GM23248 (cell line): ENCODE measurements at regions not wholly inside any gene's neighbourhood (a gene's known extent, or its start where the extent isn't known, plus 50 kb on each side); places are given as distances from the start of the nearest gene placed in this dataset.
A peak's percentile ranks its signal among the peaks of the same experiment; 100 is the strongest.

Experiments
- DNase-seq: peaks from one replicate; pipeline ENCODE4 v3.0.0-alpha.2; 2015
- H2AFZ ChIP-seq: fragments of 200-600 bp; sonication (generic); 2 replicates; pipeline ENCODE4 v1.6.1; 2016; ENCODE audit warnings: antibody characterized with exemption
- H3F3A ChIP-seq: fragments of 200-600 bp; sonication (generic); 2 replicates; pipeline ENCODE4 v1.6.1; 2016; ENCODE audit warnings: mild to moderate bottlenecking, antibody characterized with exemption, mixed run types; ENCODE audit not compliant: insufficient read depth
- H3K27ac ChIP-seq: fragments of 200-600 bp; sonication (generic); 2 replicates; pipeline ENCODE4 v1.5.1; 2016; ENCODE audit warnings: mild to moderate bottlenecking
- H3K27me3 ChIP-seq: fragments of 200-600 bp; sonication (generic); replicated peaks from 2 replicates; pipeline ENCODE4 v1.6.1; 2016; ENCODE audit warnings: mild to moderate bottlenecking; ENCODE audit not compliant: insufficient read depth
- H3K36me3 ChIP-seq: fragments of 200-600 bp; sonication (generic); 2 replicates; pipeline ENCODE4 v1.6.1; 2016; ENCODE audit warnings: low read depth, mild to moderate bottlenecking
- H3K4me1 ChIP-seq: fragments of 200-600 bp; sonication (generic); 2 replicates; pipeline ENCODE4 v1.6.1; 2016; ENCODE audit warnings: mild to moderate bottlenecking; ENCODE audit not compliant: insufficient read depth
- H3K4me2 ChIP-seq: fragments of 200-600 bp; sonication (generic); one replicate; pipeline ENCODE4 v1.6.1; 2016; ENCODE audit warnings: mild to moderate bottlenecking; ENCODE audit not compliant: unreplicated experiment
- H3K4me3 ChIP-seq: fragments of 200-600 bp; sonication (generic); 2 replicates; pipeline ENCODE4 v1.5.1; 2016; ENCODE audit warnings: mild to moderate bottlenecking
- H3K79me2 ChIP-seq: fragments of 200-600 bp; sonication (generic); 2 replicates; pipeline ENCODE4 v1.6.1; 2016; ENCODE audit warnings: mild to moderate bottlenecking; ENCODE audit not compliant: insufficient read depth
- H3K9ac ChIP-seq: fragments of 200-600 bp; sonication (generic); 2 replicates; pipeline ENCODE4 v1.6.1; 2016; ENCODE audit warnings: mild to moderate bottlenecking
- H3K9me2 ChIP-seq: fragments of 200-600 bp; sonication (generic); 2 replicates; pipeline ENCODE4 v1.6.1; 2016; ENCODE audit warnings: mixed run types, mild to moderate bottlenecking, moderate library complexity; ENCODE audit not compliant: insufficient read depth
- H3K9me3 ChIP-seq: fragments of 200-600 bp; sonication (generic); one replicate; pipeline ENCODE4 v1.6.1; 2017; ENCODE audit warnings: low read depth
- H4K20me1 ChIP-seq: fragments of 200-600 bp; sonication (generic); 2 replicates; pipeline ENCODE4 v1.6.0; 2016; ENCODE audit not compliant: insufficient read depth
- EZH2 ChIP-seq: fragments of 200-600 bp; sonication (generic); IDR thresholded peaks from 2 replicates; pipeline ENCODE4 v1.6.1; 2018; ENCODE audit warnings: antibody characterized with exemption, mild to moderate bottlenecking; ENCODE audit not compliant: insufficient read depth, poor library complexity, severe bottlenecking
- EZH2phosphoT487 ChIP-seq: fragments of 200-600 bp; sonication (generic); IDR thresholded peaks from 2 replicates; pipeline ENCODE4 v1.6.1; 2018; ENCODE audit warnings: antibody characterized with exemption, moderate library complexity, mild to moderate bottlenecking, low read depth; ENCODE audit not compliant: insufficient read depth
- WGBS, 2 experiments: methylation state at CpG; one replicate each; pipeline ENCODE4 v1.1.6; 2015 to 2017; ENCODE audit warnings: low lambda C conversion rate in 2 of 2, low coverage in 1 of 2; ENCODE audit errors: missing lambda C conversion rate in 2 of 2; 5-methylcytosine and 5-hydroxymethylcytosine counted together
- in situ Hi-C: fragments of 300-500 bp; cut with MboI; formaldehyde crosslinking; loops from 2 replicates; pipeline ENCODE4 v1.15.0; 2020

DNA sequence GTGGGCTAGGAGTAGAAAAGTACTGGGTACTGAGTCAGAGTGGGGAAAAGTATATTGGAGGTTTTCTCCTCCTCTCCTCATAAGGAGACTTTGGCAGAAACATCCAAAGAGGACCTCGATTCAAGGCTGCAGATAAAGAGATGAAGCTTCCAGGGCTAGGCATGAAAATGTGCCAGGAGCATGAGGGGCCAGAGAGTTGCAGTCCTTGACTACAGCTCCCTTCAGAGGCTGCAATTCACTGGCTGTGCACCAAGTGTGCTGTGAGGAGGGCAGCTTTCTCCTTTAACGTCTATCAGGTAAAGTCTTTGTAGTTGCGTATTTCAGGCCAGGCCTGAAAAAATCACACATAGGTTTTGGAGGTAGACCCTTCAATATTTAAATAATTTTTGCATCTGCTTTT, 174.9 kb upstream of the VEGFC start:
- Histone ChIP-seq H3K9me2 (no peaks in the 10 kb centered on the region), H3K4me2 (no peak overlapping the region), H3F3A (no peaks in the 10 kb centered on the region), H3K4me1 (no peaks in the 10 kb centered on the region), H3K79me2 (no peaks in the 10 kb centered on the region), H3K9me3 (no peaks in the 10 kb centered on the region), H3K27ac (no peak overlapping the region), H3K36me3 (no peaks in the 10 kb centered on the region), H2AFZ (peak overlapping the region; percentile 52; the same call in 1 of the 2 replicates), H3K4me3 (no peak overlapping the region), H3K9ac (no peak overlapping the region), H4K20me1 (no peaks in the 10 kb centered on the region), H3K27me3 (no peaks in the 10 kb centered on the region)
- no peak for DNase-seq
- in situ Hi-C loops: no loop called here
- 70 to 74% methylated on average over 3 of the region's 3 CpGs for WGBS, 2 experiments
- TF ChIP-seq EZH2phosphoT487 (no peak), EZH2 (no peak)

DNA sequence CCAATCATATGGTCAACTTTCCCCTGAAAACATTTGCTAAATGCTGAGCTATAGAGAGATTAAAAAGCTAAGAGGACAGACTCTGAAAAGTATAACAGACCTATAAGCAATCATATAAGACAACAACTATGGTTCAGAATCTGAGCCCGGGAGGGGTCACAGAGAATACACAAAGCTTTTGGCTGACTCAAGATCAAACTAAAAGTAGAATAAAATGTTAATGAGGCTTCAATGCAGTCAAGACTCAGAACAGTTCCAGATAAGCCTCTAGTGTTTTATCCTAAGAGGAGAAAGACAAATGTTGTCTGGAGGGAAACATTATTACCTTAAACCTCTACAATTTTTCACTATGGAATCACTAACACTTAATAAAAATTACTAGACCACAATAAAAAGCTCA, 175.4 kb upstream of the VEGFC start:
- Histone ChIP-seq H3K9me2 (no peaks in the 10 kb centered on the region), H4K20me1 (no peaks in the 10 kb centered on the region), H3K4me3 (no peak overlapping the region), H3K79me2 (no peaks in the 10 kb centered on the region), H3K27ac (no peak overlapping the region), H3K36me3 (no peaks in the 10 kb centered on the region), H2AFZ (peak overlapping the region; percentile 52; the same call in 1 of the 2 replicates), H3K4me1 (no peaks in the 10 kb centered on the region), H3K9ac (no peak overlapping the region), H3F3A (no peaks in the 10 kb centered on the region), H3K27me3 (no peaks in the 10 kb centered on the region), H3K9me3 (no peaks in the 10 kb centered on the region), H3K4me2 (no peak overlapping the region)
- WGBS, 2 experiments: 92 to 100% methylated on average over 1 of the region's 1 CpG
- in situ Hi-C loops: no loop called here
- no peak for TF ChIP-seq EZH2phosphoT487
- TF ChIP-seq EZH2: no peak
- no peak for DNase-seq

- DNase-seq: no peak
- in situ Hi-C loops: no loop called here
These were observed 176.3 kb upstream of the VEGFC start for GRCh38 chr4:176969011-176969410.

DNA sequence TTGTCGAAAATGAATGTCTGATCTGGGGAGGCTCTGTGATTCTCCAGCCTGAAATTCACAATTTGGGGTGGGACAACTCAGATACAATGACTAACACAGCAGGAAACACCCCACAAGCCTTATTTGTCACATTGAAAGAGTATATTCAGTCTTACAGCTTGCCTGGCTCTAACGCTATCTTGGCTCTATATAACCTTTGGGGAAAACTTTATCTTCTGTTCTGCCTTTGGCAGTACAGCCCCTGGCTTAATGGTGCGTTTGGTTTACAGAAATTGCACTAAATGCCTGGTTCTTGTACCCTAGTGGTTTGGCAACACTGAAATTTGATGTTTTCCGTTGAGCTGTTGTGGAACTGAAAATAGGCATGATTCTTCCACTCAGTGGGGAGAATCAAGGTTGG, 178.1 kb upstream of the VEGFC start:
- TF ChIP-seq EZH2 (no peak), EZH2phosphoT487 (no peak)

More at GRCh38 chr4:176969011-176969410, 176.3 kb upstream of the VEGFC start:
- H3K4me1 ChIP-seq: no peaks in the 10 kb centered on the region
- no peaks in the 10 kb centered on the region for H3K27me3 ChIP-seq
- no peaks in the 10 kb centered on the region for H3F3A ChIP-seq
- H4K20me1 ChIP-seq: no peaks in the 10 kb centered on the region
- H3K79me2 ChIP-seq: no peaks in the 10 kb centered on the region
- no peak for TF ChIP-seq EZH2
- no peak for TF ChIP-seq EZH2phosphoT487
- H3K9me3 ChIP-seq: no peaks in the 10 kb centered on the region
- H3K9ac ChIP-seq: no peak overlapping the region
- no peak overlapping the region for H3K27ac ChIP-seq
- H2AFZ ChIP-seq: peak overlapping the region; percentile 52; the same call in 1 of the 2 replicates
- no peak overlapping the region for H3K4me3 ChIP-seq
- no peaks in the 10 kb centered on the region for H3K36me3 ChIP-seq
- H3K4me2 ChIP-seq: no peak overlapping the region
- WGBS, 2 experiments: 93 to 94% methylated on average over 2 of the region's 2 CpGs
- no peaks in the 10 kb centered on the region for H3K9me2 ChIP-seq

DNA sequence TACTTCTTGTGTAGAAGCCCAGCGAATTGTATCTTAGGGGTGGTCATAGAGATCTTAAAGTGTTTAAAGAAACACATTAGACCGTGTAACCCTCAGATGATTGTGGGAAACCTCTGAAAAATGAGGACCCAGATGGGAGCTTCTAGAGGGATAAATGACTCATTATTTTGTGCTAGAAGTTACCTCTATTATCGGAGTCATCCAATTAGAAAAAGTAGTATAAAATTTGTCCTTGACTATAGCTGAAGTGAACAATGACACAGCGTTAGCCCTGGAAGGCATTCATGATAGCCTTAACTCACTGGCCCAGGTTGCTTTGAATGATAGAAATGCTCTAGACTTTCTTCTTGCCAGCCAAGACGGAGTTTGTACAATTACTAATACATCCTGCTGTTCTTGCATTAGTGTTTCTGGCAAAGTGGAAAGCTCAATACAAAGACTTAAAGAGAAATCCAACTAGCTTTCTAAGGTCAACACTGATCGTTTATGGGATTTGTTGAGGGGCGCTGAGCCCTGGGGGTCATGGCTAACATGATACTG, 178.9 kb upstream of the VEGFC start:
- no peak overlapping the region for H3K4me2 ChIP-seq
- in situ Hi-C loops: no loop called here
- H3K27ac ChIP-seq: no peak overlapping the region
- H4K20me1 ChIP-seq: no peaks in the 10 kb centered on the region
- no peaks in the 10 kb centered on the region for H3F3A ChIP-seq
- no peaks in the 10 kb centered on the region for H3K27me3 ChIP-seq
- no peaks in the 10 kb centered on the region for H3K9me3 ChIP-seq
- no peak overlapping the region for H3K4me3 ChIP-seq
- 96 to 97% methylated on average over 7 of the region's 7 CpGs for WGBS, 2 experiments
- no peaks in the 10 kb centered on the region for H3K36me3 ChIP-seq
- H3K4me1 ChIP-seq: no peaks in the 10 kb centered on the region
- H3K9ac ChIP-seq: no peak overlapping the region
- H2AFZ ChIP-seq: no peak overlapping the region
- H3K9me2 ChIP-seq: no peaks in the 10 kb centered on the region
- H3K79me2 ChIP-seq: no peaks in the 10 kb centered on the region
- DNase-seq: no peak
- no peak for TF ChIP-seq EZH2
- no peak for TF ChIP-seq EZH2phosphoT487

More for the DNA sequence above, 178.1 kb upstream of the VEGFC start:
- H3K79me2 ChIP-seq: no peaks in the 10 kb centered on the region
- H3K9me3 ChIP-seq: no peaks in the 10 kb centered on the region
- H3K4me3 ChIP-seq: no peak overlapping the region
- H3K4me2 ChIP-seq: no peak overlapping the region
- H2AFZ ChIP-seq: no peak overlapping the region
- H3K9ac ChIP-seq: no peak overlapping the region
- H4K20me1 ChIP-seq: no peaks in the 10 kb centered on the region
- H3K36me3 ChIP-seq: no peaks in the 10 kb centered on the region
- no peak overlapping the region for H3K27ac ChIP-seq
- 95 to 97% methylated on average over 4 of the region's 4 CpGs for WGBS, 2 experiments
- H3K4me1 ChIP-seq: no peaks in the 10 kb centered on the region
- H3F3A ChIP-seq: no peaks in the 10 kb centered on the region
- H3K27me3 ChIP-seq: no peaks in the 10 kb centered on the region
- in situ Hi-C loops: no loop called here
- DNase-seq: no peak
- H3K9me2 ChIP-seq: no peaks in the 10 kb centered on the region
